ENCODE measurements at regions not wholly inside any gene's neighbourhood (a gene's known extent, or its start where the extent isn't known, plus 50 kb on each side); places are given as distances from the start of the nearest gene placed in this dataset.

DNA sequence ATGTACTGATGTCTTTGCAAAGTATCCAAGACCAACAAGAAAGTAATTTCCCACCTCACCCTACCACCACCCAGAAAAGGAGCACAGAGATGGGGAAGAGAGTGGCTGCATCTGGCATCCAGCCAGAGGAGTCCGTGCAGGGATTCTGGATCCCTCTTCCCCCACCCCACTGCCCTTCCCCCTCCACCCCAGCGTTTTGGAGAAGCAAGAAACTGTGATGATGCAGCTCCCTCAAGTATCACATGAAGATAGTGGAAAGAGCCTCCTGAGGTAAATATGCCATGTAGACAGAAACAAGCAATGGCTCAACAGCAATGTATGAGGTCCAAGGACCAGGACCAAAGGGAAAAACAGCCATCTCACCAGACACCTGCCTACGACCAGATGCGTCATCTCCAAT lies 153.8 kb downstream of the DEPDC1B start:
- no peak for TF ChIP-seq POLR2A (IDR thresholded peaks at IDR 0.05)
- TF ChIP-seq, protein P1, sequence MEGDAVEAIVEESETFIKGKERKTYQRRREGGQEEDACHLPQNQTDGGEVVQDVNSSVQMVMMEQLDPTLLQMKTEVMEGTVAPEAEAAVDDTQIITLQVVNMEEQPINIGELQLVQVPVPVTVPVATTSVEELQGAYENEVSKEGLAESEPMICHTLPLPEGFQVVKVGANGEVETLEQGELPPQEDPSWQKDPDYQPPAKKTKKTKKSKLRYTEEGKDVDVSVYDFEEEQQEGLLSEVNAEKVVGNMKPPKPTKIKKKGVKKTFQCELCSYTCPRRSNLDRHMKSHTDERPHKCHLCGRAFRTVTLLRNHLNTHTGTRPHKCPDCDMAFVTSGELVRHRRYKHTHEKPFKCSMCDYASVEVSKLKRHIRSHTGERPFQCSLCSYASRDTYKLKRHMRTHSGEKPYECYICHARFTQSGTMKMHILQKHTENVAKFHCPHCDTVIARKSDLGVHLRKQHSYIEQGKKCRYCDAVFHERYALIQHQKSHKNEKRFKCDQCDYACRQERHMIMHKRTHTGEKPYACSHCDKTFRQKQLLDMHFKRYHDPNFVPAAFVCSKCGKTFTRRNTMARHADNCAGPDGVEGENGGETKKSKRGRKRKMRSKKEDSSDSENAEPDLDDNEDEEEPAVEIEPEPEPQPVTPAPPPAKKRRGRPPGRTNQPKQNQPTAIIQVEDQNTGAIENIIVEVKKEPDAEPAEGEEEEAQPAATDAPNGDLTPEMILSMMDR (IDR thresholded peaks at IDR 0.05), result no peak
